ENCODE measurements at regions not wholly inside any gene's neighbourhood (a gene's known extent, or its start where the extent isn't known, plus 50 kb on each side); places are given as distances from the start of the nearest gene placed in this dataset.

DNA sequence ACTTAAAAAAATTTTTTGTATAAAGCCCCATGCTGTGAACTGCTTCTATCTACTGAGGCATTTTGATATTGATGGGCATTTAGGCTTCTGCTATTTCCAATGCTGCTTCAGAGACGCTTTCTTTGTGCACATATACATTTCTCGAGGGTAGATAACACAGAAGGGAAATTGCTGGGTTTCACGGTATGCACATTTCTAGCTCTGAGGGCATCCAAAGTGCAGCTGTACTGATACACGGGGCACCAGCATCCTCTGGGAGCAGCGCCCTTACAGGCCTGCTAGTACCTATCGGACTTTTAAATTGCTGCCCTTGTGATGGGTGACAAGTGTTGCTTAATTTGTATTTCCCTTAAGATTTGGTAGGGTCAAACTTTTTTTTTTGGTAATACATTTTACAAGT is 88.6 kb downstream of the KCTD15 start:
- TF ChIP-seq, protein P1, sequence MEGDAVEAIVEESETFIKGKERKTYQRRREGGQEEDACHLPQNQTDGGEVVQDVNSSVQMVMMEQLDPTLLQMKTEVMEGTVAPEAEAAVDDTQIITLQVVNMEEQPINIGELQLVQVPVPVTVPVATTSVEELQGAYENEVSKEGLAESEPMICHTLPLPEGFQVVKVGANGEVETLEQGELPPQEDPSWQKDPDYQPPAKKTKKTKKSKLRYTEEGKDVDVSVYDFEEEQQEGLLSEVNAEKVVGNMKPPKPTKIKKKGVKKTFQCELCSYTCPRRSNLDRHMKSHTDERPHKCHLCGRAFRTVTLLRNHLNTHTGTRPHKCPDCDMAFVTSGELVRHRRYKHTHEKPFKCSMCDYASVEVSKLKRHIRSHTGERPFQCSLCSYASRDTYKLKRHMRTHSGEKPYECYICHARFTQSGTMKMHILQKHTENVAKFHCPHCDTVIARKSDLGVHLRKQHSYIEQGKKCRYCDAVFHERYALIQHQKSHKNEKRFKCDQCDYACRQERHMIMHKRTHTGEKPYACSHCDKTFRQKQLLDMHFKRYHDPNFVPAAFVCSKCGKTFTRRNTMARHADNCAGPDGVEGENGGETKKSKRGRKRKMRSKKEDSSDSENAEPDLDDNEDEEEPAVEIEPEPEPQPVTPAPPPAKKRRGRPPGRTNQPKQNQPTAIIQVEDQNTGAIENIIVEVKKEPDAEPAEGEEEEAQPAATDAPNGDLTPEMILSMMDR (IDR thresholded peaks at IDR 0.05): no peak
- Histone ChIP-seq H3K79me2 (ENCODE audit: insufficient read depth, low read length) (no peaks in the 10 kb centered on the region), H2AFZ (ENCODE audit: insufficient read depth, low read depth, low read length, poor library complexity, severe bottlenecking) (no peak overlapping the region), H3K27me3 (ENCODE audit: control insufficient read depth in 2 of 2, insufficient read depth in 2 of 2, low read length in 2 of 2) (peaks cover 0 to 12% of the 10 kb centered on the region in 2 donors), H3K4me1 (ENCODE audit: control insufficient read depth in 1 of 2, insufficient read depth in 2 of 2, low read length in 2 of 2) (no peaks in the 10 kb centered on the region), H3K4me3 (replicated peaks in 1 of 3; ENCODE audit: low read depth in 2 of 3, low read length in 3 of 3) (no peak overlapping the region), H3K9ac (ENCODE audit: insufficient read depth, low read length, poor library complexity, severe bottlenecking) (no peak overlapping the region), H3K27ac (ENCODE audit: low read depth in 1 of 2, low read length in 2 of 2) (no peak overlapping the region), H3K4me2 (replicated peaks; ENCODE audit: extremely low read depth, low read length, poor library complexity, severe bottlenecking) (no peak overlapping the region), H3K9me3 (replicated peaks in 1 of 2; ENCODE audit: control insufficient read depth in 1 of 2, insufficient read depth in 1 of 2, low read length in 2 of 2) (no peaks in the 10 kb centered on the region), H3K36me3 (replicated peaks in 1 of 2; ENCODE audit: control insufficient read depth in 1 of 2, insufficient read depth in 2 of 2, low read length in 2 of 2) (no peaks in the 10 kb centered on the region), H4K20me1 (ENCODE audit: insufficient read depth, low read length) (no peaks in the 10 kb centered on the region)
- peaks cover 15 to 17% (median 16%) of the 10 kb centered on the region in 3 donors for H3K27me3 Mint-ChIP-seq (ENCODE audit: low read depth in 3 of 3)
- peaks cover 2% of the 10 kb centered on the region for H3K4me1 Mint-ChIP-seq
- DNase-seq: no peak
- no peaks in the 10 kb centered on the region for H3K36me3 Mint-ChIP-seq
- no peak overlapping the region for H3K27ac Mint-ChIP-seq
- intact Hi-C loops (cut with micrococcal nuclease): no loop called here
- H3K4me3 Mint-ChIP-seq: no peak overlapping the region
- WGBS (ENCODE audit: insufficient coverage): 74% methylated on average over 4 of the region's 6 CpGs
- peaks cover 0 to 4% (median 0%) of the 10 kb centered on the region in 7 donors for H3K9me3 Mint-ChIP-seq

DNA sequence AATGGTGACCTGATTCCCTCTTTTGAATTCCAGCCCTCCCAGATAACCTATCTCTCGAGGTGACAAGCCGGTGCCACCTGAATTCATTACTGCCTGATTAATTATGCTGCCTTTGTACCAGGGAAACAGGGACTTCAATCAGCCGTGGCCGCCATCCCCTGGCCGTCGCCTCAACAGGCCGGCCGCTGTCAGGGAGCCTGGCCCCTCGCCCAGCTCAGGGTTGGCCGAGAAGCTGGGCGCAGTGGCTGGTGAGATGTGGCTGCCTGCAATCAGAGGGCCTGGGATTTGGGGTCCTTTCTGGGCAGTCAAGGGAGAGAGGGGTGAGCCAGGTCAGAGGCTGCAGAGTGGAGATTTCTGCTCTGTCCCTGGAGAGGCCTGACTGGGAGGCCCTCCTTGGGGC is 91.2 kb downstream of the KCTD15 start:
- no peaks in the 10 kb centered on the region for H3K4me1 ChIP-seq (ENCODE audit: control insufficient read depth in 1 of 2, insufficient read depth in 2 of 2, low read length in 2 of 2)
- H3K36me3 ChIP-seq (replicated peaks in 1 of 2; ENCODE audit: control insufficient read depth in 1 of 2, insufficient read depth in 2 of 2, low read length in 2 of 2): no peaks in the 10 kb centered on the region
- no peak overlapping the region for H2AFZ ChIP-seq (ENCODE audit: insufficient read depth, low read depth, low read length, poor library complexity, severe bottlenecking)
- 97% methylated on average over 10 of the region's 11 CpGs for WGBS (ENCODE audit: insufficient coverage)
- TF ChIP-seq, protein P1 (IDR thresholded peaks at IDR 0.05): no peak
- peaks cover 2% of the 10 kb centered on the region for H3K4me1 Mint-ChIP-seq
- H3K9ac ChIP-seq (ENCODE audit: insufficient read depth, low read length, poor library complexity, severe bottlenecking): no peak overlapping the region
- H3K79me2 ChIP-seq (ENCODE audit: insufficient read depth, low read length): no peaks in the 10 kb centered on the region
- no peak overlapping the region for H3K4me3 Mint-ChIP-seq
- no peaks in the 10 kb centered on the region for H3K9me3 ChIP-seq (replicated peaks in 1 of 2; ENCODE audit: control insufficient read depth in 1 of 2, insufficient read depth in 1 of 2, low read length in 2 of 2)
- H3K27me3 ChIP-seq (ENCODE audit: control insufficient read depth in 2 of 2, insufficient read depth in 2 of 2, low read length in 2 of 2): peaks cover 0 to 12% of the 10 kb centered on the region in 2 donors
- peaks cover 0 to 4% (median 0%) of the 10 kb centered on the region in 7 donors for H3K9me3 Mint-ChIP-seq
- no peak overlapping the region for H3K27ac Mint-ChIP-seq
- no peak for DNase-seq
- H3K27me3 Mint-ChIP-seq (ENCODE audit: low read depth in 3 of 3): peaks cover 17 to 18% (median 18%) of the 10 kb centered on the region in 3 donors
- no peak overlapping the region for H3K4me3 ChIP-seq (replicated peaks in 1 of 3; ENCODE audit: low read depth in 2 of 3, low read length in 3 of 3)
- no peak overlapping the region for H3K27ac ChIP-seq (ENCODE audit: low read depth in 1 of 2, low read length in 2 of 2)
- H3K36me3 Mint-ChIP-seq: no peaks in the 10 kb centered on the region
- H4K20me1 ChIP-seq (ENCODE audit: insufficient read depth, low read length): no peaks in the 10 kb centered on the region
- intact Hi-C loops (cut with micrococcal nuclease): no loop called here
- H3K4me2 ChIP-seq (replicated peaks; ENCODE audit: extremely low read depth, low read length, poor library complexity, severe bottlenecking): no peak overlapping the region
